ENCODE measurements at regions not wholly inside any gene's neighbourhood (a gene's known extent, or its start where the extent isn't known, plus 50 kb on each side); places are given as distances from the start of the nearest gene placed in this dataset.

GRCh38 chr17:36702636-36703035 is 101.3 kb downstream of the MRM1 start:
- Histone ChIP-seq H2AFZ (ENCODE audit: low read length) (no peak overlapping the region), H3K27me3 (ENCODE audit: low read length) (peaks cover 17% of the 10 kb centered on the region; the same call in 1 of the 2 replicates), H3K9me2 (replicated peaks; ENCODE audit: low read length) (no peaks in the 10 kb centered on the region), H3K4me2 (ENCODE audit: low read length) (no peak overlapping the region), H3K36me3 (ENCODE audit: low read depth, low read length) (no peaks in the 10 kb centered on the region), H3K27ac (ENCODE audit: low read length) (no peak overlapping the region), H4K20me1 (ENCODE audit: low read length) (no peaks in the 10 kb centered on the region), H3K4me3 (ENCODE audit: low read length) (no peak overlapping the region), H3K4me1 (ENCODE audit: insufficient read depth, low read length) (no peaks in the 10 kb centered on the region), H3K79me2 (ENCODE audit: low read length) (no peaks in the 10 kb centered on the region), H3F3A (ENCODE audit: low read length, unreplicated experiment) (no peaks in the 10 kb centered on the region), H3K9ac (ENCODE audit: low read length) (no peak overlapping the region), H3K9me3 (ENCODE audit: low read length) (no peaks in the 10 kb centered on the region)
- no peak for DNase-seq
- ATAC-seq, result no peak
- TF ChIP-seq EZH2 (IDR thresholded peaks at IDR 0.05; ENCODE audit: low read length, unreplicated experiment) (no peak), CTCF (conservative IDR thresholded peaks at IDR 0.05; ENCODE audit: low read depth, low read length) (no peak), EZH2phosphoT487 (IDR thresholded peaks at IDR 0.05; ENCODE audit: borderline replicate concordance, low read length) (no peak)
- ChIA-PET CTCF (no interaction called here), POLR2A (ENCODE audit: unreplicated experiment) (no interaction called here)
- no TSS peak for BruUV-seq (replicated peaks)
- intact Hi-C loops (cut with micrococcal nuclease), result no loop called here

DNA sequence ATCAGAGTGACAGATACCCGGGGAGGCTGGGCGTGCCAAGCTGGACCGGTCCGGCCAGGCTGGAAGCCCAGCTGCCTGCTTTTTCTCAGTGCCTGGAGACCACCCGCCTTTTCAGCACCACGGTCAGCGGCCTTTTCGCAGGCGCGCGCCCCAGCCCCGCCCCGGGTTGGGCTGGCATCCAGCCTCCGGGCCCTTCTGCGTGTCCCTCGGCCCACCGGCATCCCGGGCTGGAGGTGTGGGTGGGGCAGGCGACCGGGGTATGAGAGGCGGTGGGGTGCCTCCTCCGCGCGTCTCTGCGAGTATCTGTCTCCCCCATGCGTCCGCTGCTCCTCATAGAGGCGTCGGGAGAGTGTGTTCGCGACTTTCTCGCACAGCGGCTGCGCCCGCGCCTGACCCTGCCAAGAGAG is 102.5 kb downstream of the MRM1 start:
- H3K4me1 ChIP-seq (ENCODE audit: insufficient read depth, low read length), result no peaks in the 10 kb centered on the region
- no peak overlapping the region for H3K4me2 ChIP-seq (ENCODE audit: low read length)
- CTCF ChIA-PET, result no interaction called here
- no peaks in the 10 kb centered on the region for H3K36me3 ChIP-seq (ENCODE audit: low read depth, low read length)
- no peak overlapping the region for H2AFZ ChIP-seq (ENCODE audit: low read length)
- H3K9me2 ChIP-seq (replicated peaks; ENCODE audit: low read length), result no peaks in the 10 kb centered on the region
- no peak overlapping the region for H3K4me3 ChIP-seq (ENCODE audit: low read length)
- H3K9me3 ChIP-seq (ENCODE audit: low read length), result no peaks in the 10 kb centered on the region
- no TSS peak for BruUV-seq (replicated peaks)
- peak; percentile 15 for DNase-seq
- H3K9ac ChIP-seq (ENCODE audit: low read length), result no peak overlapping the region
- no peak for ATAC-seq
- H3F3A ChIP-seq (ENCODE audit: low read length, unreplicated experiment), result no peaks in the 10 kb centered on the region
- H4K20me1 ChIP-seq (ENCODE audit: low read length), result no peaks in the 10 kb centered on the region
- POLR2A ChIA-PET (ENCODE audit: unreplicated experiment), result no interaction called here
- peaks cover 15% of the 10 kb centered on the region; the same call in 1 of the 2 replicates for H3K27me3 ChIP-seq (ENCODE audit: low read length)
- intact Hi-C loops (cut with micrococcal nuclease), result no loop called here
- TF ChIP-seq EZH2 (IDR thresholded peaks at IDR 0.05; ENCODE audit: low read length, unreplicated experiment) (no peak), CTCF (conservative IDR thresholded peaks at IDR 0.05; ENCODE audit: low read depth, low read length) (no peak), EZH2phosphoT487 (IDR thresholded peaks at IDR 0.05; ENCODE audit: borderline replicate concordance, low read length) (no peak)
- H3K27ac ChIP-seq (ENCODE audit: low read length), result no peak overlapping the region
- no peaks in the 10 kb centered on the region for H3K79me2 ChIP-seq (ENCODE audit: low read length)

DNA sequence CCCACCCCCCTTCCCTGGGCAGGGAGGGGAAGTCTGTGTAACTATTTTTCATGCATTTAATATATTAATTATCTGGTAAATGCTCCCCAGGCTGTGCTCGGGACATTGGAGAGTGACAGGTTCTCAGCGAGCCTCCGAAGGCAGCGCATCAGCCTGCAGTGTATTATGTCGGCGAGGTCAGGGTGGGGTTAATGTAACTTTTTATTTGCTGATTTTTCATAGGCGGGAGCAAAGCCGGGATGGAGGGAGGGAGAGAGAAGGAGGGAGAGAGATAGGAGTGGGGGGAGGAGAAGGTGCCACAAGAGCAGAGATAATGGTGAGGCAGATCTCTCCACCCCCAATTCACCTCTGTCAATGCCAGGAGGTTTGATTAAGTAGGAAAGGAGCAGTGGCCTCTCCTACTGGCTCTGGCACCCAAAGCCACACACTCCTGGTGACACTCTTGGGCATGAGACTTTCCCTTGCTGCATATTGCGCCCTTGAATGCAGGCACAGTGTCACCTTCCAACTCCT is 104.0 kb downstream of the MRM1 start:
- DNase-seq, result no peak
- H3K4me1 ChIP-seq (ENCODE audit: insufficient read depth, low read length), result no peaks in the 10 kb centered on the region
- ChIA-PET CTCF (no interaction called here), POLR2A (ENCODE audit: unreplicated experiment) (no interaction called here)
- no peak overlapping the region for H3K4me3 ChIP-seq (ENCODE audit: low read length)
- H3K9me2 ChIP-seq (replicated peaks; ENCODE audit: low read length), result no peaks in the 10 kb centered on the region
- H3K9ac ChIP-seq (ENCODE audit: low read length), result no peak overlapping the region
- H3K4me2 ChIP-seq (ENCODE audit: low read length), result no peak overlapping the region
- TF ChIP-seq EZH2 (IDR thresholded peaks at IDR 0.05; ENCODE audit: low read length, unreplicated experiment), result no peak
- no peak for TF ChIP-seq CTCF (conservative IDR thresholded peaks at IDR 0.05; ENCODE audit: low read depth, low read length)
- TF ChIP-seq EZH2phosphoT487 (IDR thresholded peaks at IDR 0.05; ENCODE audit: borderline replicate concordance, low read length), result no peak
- no peaks in the 10 kb centered on the region for H3K79me2 ChIP-seq (ENCODE audit: low read length)
- peaks cover 12% of the 10 kb centered on the region; the same call in 1 of the 2 replicates for H3K27me3 ChIP-seq (ENCODE audit: low read length)
- no peak for ATAC-seq
- no peak overlapping the region for H2AFZ ChIP-seq (ENCODE audit: low read length)
- no peaks in the 10 kb centered on the region for H3K9me3 ChIP-seq (ENCODE audit: low read length)
- no peaks in the 10 kb centered on the region for H4K20me1 ChIP-seq (ENCODE audit: low read length)
- BruUV-seq (replicated peaks), result no TSS peak
- intact Hi-C loops (cut with micrococcal nuclease), result no loop called here
- no peak overlapping the region for H3K27ac ChIP-seq (ENCODE audit: low read length)
- no peaks in the 10 kb centered on the region for H3F3A ChIP-seq (ENCODE audit: low read length, unreplicated experiment)
- no peaks in the 10 kb centered on the region for H3K36me3 ChIP-seq (ENCODE audit: low read depth, low read length)
